Activated T-helper 17 cell treated with anti-CD3 and anti-CD28 coated beads, Interleukin-2, amount 50 U/mL, for 72 hours (primary cell): ENCODE measurements at regions not wholly inside any gene's neighbourhood (a gene's known extent, or its start where the extent isn't known, plus 50 kb on each side); places are given as distances from the start of the nearest gene placed in this dataset.

Experiments
- ATAC-seq: fragments of 150-1000 bp; cut with Tn5 transposase; replicated peaks from 2 replicates; pipeline ENCODE4 v1.10.0; 2021; ENCODE audit warnings: mild to moderate bottlenecking, moderate library complexity
- H3K27ac Mint-ChIP-seq: one replicate; pipeline ENCODE4 v1.8.0; 2022; ENCODE audit warnings: mixed read lengths
- H3K27me3 Mint-ChIP-seq: one replicate; pipeline ENCODE4 v1.8.0; 2022; ENCODE audit warnings: mixed read lengths
- H3K36me3 Mint-ChIP-seq: one replicate; pipeline ENCODE4 v1.8.0; 2022; ENCODE audit warnings: low read depth, mild to moderate bottlenecking, mixed read lengths
- H3K4me1 Mint-ChIP-seq: one replicate; pipeline ENCODE4 v1.8.0; 2022; ENCODE audit warnings: mixed read lengths
- H3K4me3 Mint-ChIP-seq: one replicate; pipeline ENCODE4 v1.8.0; 2022; ENCODE audit warnings: mild to moderate bottlenecking, mixed read lengths
- H3K9me3 Mint-ChIP-seq: one replicate; pipeline ENCODE4 v1.8.0; 2022; ENCODE audit warnings: mixed read lengths

- H3K4me3 Mint-ChIP-seq: no peak overlapping the region
- H3K4me1 Mint-ChIP-seq: no peaks in the 10 kb centered on the region
- ATAC-seq: peak; percentile 48
- H3K36me3 Mint-ChIP-seq: no peaks in the 10 kb centered on the region
- H3K27ac Mint-ChIP-seq: no peak overlapping the region
- H3K27me3 Mint-ChIP-seq: no peaks in the 10 kb centered on the region
- H3K9me3 Mint-ChIP-seq: no peaks in the 10 kb centered on the region
These were observed 157.0 kb downstream of the PTPN20 start for GRCh38 chr10:47067949-47068940.

DNA sequence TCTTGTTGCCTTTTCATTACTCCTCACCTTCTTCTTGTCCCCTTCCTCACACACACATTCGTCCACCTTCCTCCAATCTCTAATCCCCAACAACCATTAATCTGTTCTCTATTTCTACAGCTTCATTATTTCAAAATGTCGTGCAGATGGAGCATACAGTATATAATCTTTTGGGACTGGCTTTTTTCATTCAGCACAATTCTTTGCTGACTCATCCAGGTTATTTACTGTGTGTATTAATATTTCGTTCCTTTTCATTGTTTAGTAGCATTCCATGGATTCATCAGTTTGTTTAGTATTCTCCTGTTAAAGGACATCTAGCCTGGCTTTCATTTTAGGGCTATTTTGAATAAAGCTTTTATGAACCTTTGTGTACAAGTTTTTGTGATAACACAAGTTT, 159.3 kb downstream of the PTPN20 start:
- H3K27ac Mint-ChIP-seq: no peak overlapping the region
- no peaks in the 10 kb centered on the region for H3K36me3 Mint-ChIP-seq
- no peaks in the 10 kb centered on the region for H3K4me1 Mint-ChIP-seq
- H3K9me3 Mint-ChIP-seq: no peaks in the 10 kb centered on the region
- peaks cover 5% of the 10 kb centered on the region for H3K27me3 Mint-ChIP-seq
- no peak overlapping the region for H3K4me3 Mint-ChIP-seq
- ATAC-seq: no peak

DNA sequence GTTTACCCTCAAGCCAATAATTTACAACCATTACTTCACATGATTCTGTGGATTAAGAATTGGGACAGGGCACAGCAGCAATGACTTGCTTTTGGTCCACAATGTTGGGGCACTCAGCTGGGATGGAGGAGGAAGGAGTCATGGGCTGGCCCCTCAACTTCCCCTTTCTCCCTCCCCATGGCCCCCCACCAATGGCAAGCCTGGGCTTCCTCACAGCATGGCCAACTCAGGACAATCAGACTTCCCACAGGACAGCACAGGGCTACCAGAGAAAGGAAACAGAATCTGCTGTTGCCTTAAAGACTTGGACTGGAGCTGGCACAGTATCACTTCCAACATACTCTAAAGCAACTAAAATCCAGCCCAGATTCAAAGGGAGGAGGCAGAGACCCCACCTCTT, 160.7 kb downstream of the PTPN20 start:
- ATAC-seq: no peak
- H3K27ac Mint-ChIP-seq: no peak overlapping the region
- no peaks in the 10 kb centered on the region for H3K36me3 Mint-ChIP-seq
- H3K27me3 Mint-ChIP-seq: peaks cover 5% of the 10 kb centered on the region
- no peak overlapping the region for H3K4me3 Mint-ChIP-seq
- no peaks in the 10 kb centered on the region for H3K9me3 Mint-ChIP-seq
- H3K4me1 Mint-ChIP-seq: peaks cover 3% of the 10 kb centered on the region

GRCh38 chr10:47073967-47074366, 162.7 kb downstream of the PTPN20 start:
- Mint-ChIP-seq H3K27ac (no peak overlapping the region), H3K4me1 (peaks cover 10% of the 10 kb centered on the region), H3K36me3 (no peaks in the 10 kb centered on the region), H3K9me3 (no peaks in the 10 kb centered on the region), H3K4me3 (no peak overlapping the region), H3K27me3 (peaks cover 5% of the 10 kb centered on the region)
- ATAC-seq: no peak

GRCh38 chr10:47076949-47077361, 165.7 kb downstream of the PTPN20 start:
- H3K4me3 Mint-ChIP-seq: peak overlapping the region; percentile 34
- no peaks in the 10 kb centered on the region for H3K9me3 Mint-ChIP-seq
- H3K27ac Mint-ChIP-seq: peak overlapping the region; percentile 8

DNA sequence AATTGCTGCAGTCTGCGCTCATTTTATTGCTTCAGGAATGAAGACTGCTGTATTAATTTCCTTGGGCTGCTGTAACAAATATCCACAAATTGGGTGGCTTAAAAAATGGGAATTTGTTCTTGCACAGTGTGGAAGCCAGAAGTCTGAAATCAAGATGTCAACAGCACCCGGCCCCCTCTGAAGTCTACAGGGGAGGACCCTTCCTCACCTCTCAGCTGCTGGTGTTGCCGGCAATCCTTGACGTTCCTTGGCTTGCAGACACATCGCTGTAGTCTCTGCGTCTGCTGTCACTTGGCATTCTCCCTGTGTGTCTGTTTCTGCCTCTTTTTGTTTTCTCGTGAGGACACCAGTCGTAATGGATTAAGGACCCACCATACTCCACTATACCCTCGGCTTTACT, 166.2 kb downstream of the PTPN20 start:
- H3K4me1 Mint-ChIP-seq: peaks cover 10% of the 10 kb centered on the region
- ATAC-seq: no peak
- no peaks in the 10 kb centered on the region for H3K36me3 Mint-ChIP-seq
- H3K4me3 Mint-ChIP-seq: peak overlapping the region; percentile 34
- H3K9me3 Mint-ChIP-seq: no peaks in the 10 kb centered on the region
- H3K27ac Mint-ChIP-seq: peak overlapping the region; percentile 8
- H3K27me3 Mint-ChIP-seq: peaks cover 5% of the 10 kb centered on the region

More at GRCh38 chr10:47076949-47077361, 165.7 kb downstream of the PTPN20 start:
- ATAC-seq: peak; percentile 86
- H3K27me3 Mint-ChIP-seq: peaks cover 5% of the 10 kb centered on the region
- H3K36me3 Mint-ChIP-seq: no peaks in the 10 kb centered on the region
- peaks cover 10% of the 10 kb centered on the region for H3K4me1 Mint-ChIP-seq

DNA sequence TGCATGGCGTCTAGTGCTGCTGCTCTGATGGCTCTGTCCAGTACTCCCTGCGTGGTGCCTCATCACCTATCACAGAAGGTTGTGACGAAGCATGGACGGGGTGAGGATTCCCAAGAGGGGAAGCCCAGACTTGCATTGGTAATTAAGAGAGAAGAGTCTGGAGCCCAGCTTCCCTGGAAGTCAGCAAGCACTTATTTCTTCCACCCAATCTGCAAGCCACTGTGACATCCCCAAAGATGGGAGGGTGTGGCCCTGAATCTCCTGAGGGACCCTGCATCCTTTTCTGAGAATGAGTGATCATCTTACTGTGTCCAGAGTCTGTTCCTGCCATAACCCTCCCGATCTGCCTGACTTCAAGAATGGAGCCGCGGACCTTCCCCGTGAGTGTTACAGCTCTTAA, 166.7 kb downstream of the PTPN20 start:
- no peak for ATAC-seq
- Mint-ChIP-seq H3K36me3 (no peaks in the 10 kb centered on the region), H3K4me3 (no peak overlapping the region), H3K9me3 (no peaks in the 10 kb centered on the region), H3K4me1 (peaks cover 10% of the 10 kb centered on the region), H3K27ac (no peak overlapping the region), H3K27me3 (peaks cover 5% of the 10 kb centered on the region)

- Mint-ChIP-seq H3K4me1 (peaks cover 10% of the 10 kb centered on the region), H3K27ac (no peak overlapping the region), H3K4me3 (peak overlapping the region; percentile 4), H3K27me3 (peaks cover 5% of the 10 kb centered on the region), H3K9me3 (no peaks in the 10 kb centered on the region), H3K36me3 (no peaks in the 10 kb centered on the region)
- no peak for ATAC-seq
These were observed 167.4 kb downstream of the PTPN20 start for GRCh38 chr10:47078393-47079203.

DNA sequence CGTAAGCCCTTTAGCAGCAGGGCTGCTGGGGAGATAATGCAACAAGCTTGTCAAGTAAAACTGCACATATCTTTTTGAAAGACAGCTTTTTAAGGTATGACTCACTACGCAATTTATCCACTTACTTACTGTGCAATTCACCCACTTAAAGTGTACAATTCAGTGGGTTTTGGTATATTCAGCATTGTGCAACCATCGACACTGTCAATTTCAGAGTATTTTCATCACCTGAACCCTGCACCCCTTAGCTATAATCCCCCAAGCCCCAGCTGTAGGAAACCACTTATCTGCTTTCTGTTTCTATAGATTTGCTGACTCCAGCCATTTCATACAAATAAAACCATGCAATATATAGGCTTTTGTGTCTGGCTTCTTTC, 168.0 kb downstream of the PTPN20 start:
- Mint-ChIP-seq H3K36me3 (no peaks in the 10 kb centered on the region), H3K4me1 (peaks cover 10% of the 10 kb centered on the region)

GRCh38 chr10:47081264-47081663, 170.0 kb downstream of the PTPN20 start:
- no peaks in the 10 kb centered on the region for H3K9me3 Mint-ChIP-seq
- ATAC-seq: peak; percentile 10
- H3K27ac Mint-ChIP-seq: no peak overlapping the region
- no peak overlapping the region for H3K4me3 Mint-ChIP-seq
- no peaks in the 10 kb centered on the region for H3K36me3 Mint-ChIP-seq
- peaks cover 10% of the 10 kb centered on the region for H3K4me1 Mint-ChIP-seq
- H3K27me3 Mint-ChIP-seq: no peaks in the 10 kb centered on the region

More for the DNA sequence above, 168.0 kb downstream of the PTPN20 start:
- Mint-ChIP-seq H3K27ac (no peak overlapping the region), H3K27me3 (peaks cover 5% of the 10 kb centered on the region), H3K9me3 (no peaks in the 10 kb centered on the region), H3K4me3 (peak overlapping the region; percentile 4)
- ATAC-seq: peak; percentile 34

GRCh38 chr10:47082055-47082784, 171.0 kb downstream of the PTPN20 start:
- no peaks in the 10 kb centered on the region for H3K36me3 Mint-ChIP-seq
- no peaks in the 10 kb centered on the region for H3K9me3 Mint-ChIP-seq
- no peak overlapping the region for H3K4me3 Mint-ChIP-seq
- peaks cover 3% of the 10 kb centered on the region for H3K4me1 Mint-ChIP-seq
- H3K27ac Mint-ChIP-seq: no peak overlapping the region
- no peak for ATAC-seq
- no peaks in the 10 kb centered on the region for H3K27me3 Mint-ChIP-seq

- Mint-ChIP-seq H3K9me3 (no peaks in the 10 kb centered on the region), H3K4me3 (no peak overlapping the region), H3K4me1 (no peaks in the 10 kb centered on the region), H3K27me3 (no peaks in the 10 kb centered on the region), H3K36me3 (no peaks in the 10 kb centered on the region), H3K27ac (no peak overlapping the region)
- no peak for ATAC-seq
These were observed 176.4 kb downstream of the PTPN20 start for GRCh38 chr10:47087667-47088066.

GRCh38 chr10:47088656-47089354, 177.6 kb downstream of the PTPN20 start:
- no peaks in the 10 kb centered on the region for H3K4me1 Mint-ChIP-seq
- no peak for ATAC-seq
- no peaks in the 10 kb centered on the region for H3K9me3 Mint-ChIP-seq
- H3K36me3 Mint-ChIP-seq: no peaks in the 10 kb centered on the region
- H3K27me3 Mint-ChIP-seq: no peaks in the 10 kb centered on the region
- H3K4me3 Mint-ChIP-seq: no peak overlapping the region
- no peak overlapping the region for H3K27ac Mint-ChIP-seq

GRCh38 chr10:47090042-47090441, 178.8 kb downstream of the PTPN20 start:
- H3K36me3 Mint-ChIP-seq: no peaks in the 10 kb centered on the region
- no peak overlapping the region for H3K4me3 Mint-ChIP-seq
- H3K9me3 Mint-ChIP-seq: no peaks in the 10 kb centered on the region
- no peaks in the 10 kb centered on the region for H3K4me1 Mint-ChIP-seq
- no peak for ATAC-seq
- H3K27ac Mint-ChIP-seq: no peak overlapping the region
- no peaks in the 10 kb centered on the region for H3K27me3 Mint-ChIP-seq
